HFFc6 (cell line): ENCODE measurements at regions not wholly inside any gene's neighbourhood (a gene's known extent, or its start where the extent isn't known, plus 50 kb on each side); places are given as distances from the start of the nearest gene placed in this dataset.

Source experiments
- DNase-seq: peaks from one replicate; pipeline ENCODE4 v3.0.0-alpha.2; 2018
- H3K27ac Mint-ChIP-seq: 2 replicates; pipeline ENCODE4 v1.8.0; 2020; ENCODE audit warnings: mild to moderate bottlenecking, mixed read lengths
- H3K27me3 Mint-ChIP-seq: 2 replicates; pipeline ENCODE4 v1.8.0; 2021; ENCODE audit warnings: mild to moderate bottlenecking, moderate library complexity, mixed read lengths; ENCODE audit not compliant: insufficient read depth
- H3K36me3 Mint-ChIP-seq: 2 replicates; pipeline ENCODE4 v1.8.0; 2021; ENCODE audit warnings: low read depth, mixed read lengths
- H3K4me1 Mint-ChIP-seq: 2 replicates; pipeline ENCODE4 v1.8.0; 2020; ENCODE audit warnings: low read depth, mixed read lengths
- H3K4me3 Mint-ChIP-seq: 2 replicates; pipeline ENCODE4 v1.8.0; 2020; ENCODE audit warnings: mild to moderate bottlenecking, moderate library complexity, mixed read lengths
- H3K9me3 Mint-ChIP-seq: 2 replicates; pipeline ENCODE4 v1.8.0; 2020; ENCODE audit warnings: mild to moderate bottlenecking, mixed read lengths
- TF ChIP-seq, protein P1 (sequence below): fragments of 200-600 bp; sonication (generic); IDR thresholded peaks from 2 replicates; pipeline ENCODE4 v1.5.0; 2021; ENCODE audit warnings: antibody characterized with exemption, mild to moderate bottlenecking

DNA sequence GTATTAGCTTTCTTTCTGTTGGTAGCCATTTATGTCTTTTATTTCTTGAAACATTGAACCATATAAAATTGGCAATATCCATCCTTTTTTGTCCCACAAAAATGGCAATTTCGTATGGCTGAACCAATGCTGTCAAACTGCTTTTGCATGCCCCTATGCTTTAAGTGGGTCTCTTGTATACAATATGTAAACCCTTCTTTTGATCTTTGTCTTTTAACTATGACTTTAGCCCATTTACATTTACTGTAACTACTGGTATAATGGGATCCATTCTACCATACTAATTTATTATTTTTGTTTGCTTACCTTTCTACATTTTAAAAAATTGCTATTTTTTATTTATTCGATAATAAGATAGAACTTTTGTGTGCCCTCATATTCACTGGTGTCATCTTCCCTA is 93.4 kb downstream of the TENT4A start:
- H3K27ac Mint-ChIP-seq: no peak overlapping the region
- H3K4me1 Mint-ChIP-seq: peaks cover 20% of the 10 kb centered on the region
- TF ChIP-seq, protein P1, sequence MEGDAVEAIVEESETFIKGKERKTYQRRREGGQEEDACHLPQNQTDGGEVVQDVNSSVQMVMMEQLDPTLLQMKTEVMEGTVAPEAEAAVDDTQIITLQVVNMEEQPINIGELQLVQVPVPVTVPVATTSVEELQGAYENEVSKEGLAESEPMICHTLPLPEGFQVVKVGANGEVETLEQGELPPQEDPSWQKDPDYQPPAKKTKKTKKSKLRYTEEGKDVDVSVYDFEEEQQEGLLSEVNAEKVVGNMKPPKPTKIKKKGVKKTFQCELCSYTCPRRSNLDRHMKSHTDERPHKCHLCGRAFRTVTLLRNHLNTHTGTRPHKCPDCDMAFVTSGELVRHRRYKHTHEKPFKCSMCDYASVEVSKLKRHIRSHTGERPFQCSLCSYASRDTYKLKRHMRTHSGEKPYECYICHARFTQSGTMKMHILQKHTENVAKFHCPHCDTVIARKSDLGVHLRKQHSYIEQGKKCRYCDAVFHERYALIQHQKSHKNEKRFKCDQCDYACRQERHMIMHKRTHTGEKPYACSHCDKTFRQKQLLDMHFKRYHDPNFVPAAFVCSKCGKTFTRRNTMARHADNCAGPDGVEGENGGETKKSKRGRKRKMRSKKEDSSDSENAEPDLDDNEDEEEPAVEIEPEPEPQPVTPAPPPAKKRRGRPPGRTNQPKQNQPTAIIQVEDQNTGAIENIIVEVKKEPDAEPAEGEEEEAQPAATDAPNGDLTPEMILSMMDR: no peak
- no peak overlapping the region for H3K4me3 Mint-ChIP-seq
- peaks cover 5% of the 10 kb centered on the region for H3K27me3 Mint-ChIP-seq
- peaks cover 6% of the 10 kb centered on the region for H3K9me3 Mint-ChIP-seq
- DNase-seq: no peak
- H3K36me3 Mint-ChIP-seq: no peaks in the 10 kb centered on the region

DNA sequence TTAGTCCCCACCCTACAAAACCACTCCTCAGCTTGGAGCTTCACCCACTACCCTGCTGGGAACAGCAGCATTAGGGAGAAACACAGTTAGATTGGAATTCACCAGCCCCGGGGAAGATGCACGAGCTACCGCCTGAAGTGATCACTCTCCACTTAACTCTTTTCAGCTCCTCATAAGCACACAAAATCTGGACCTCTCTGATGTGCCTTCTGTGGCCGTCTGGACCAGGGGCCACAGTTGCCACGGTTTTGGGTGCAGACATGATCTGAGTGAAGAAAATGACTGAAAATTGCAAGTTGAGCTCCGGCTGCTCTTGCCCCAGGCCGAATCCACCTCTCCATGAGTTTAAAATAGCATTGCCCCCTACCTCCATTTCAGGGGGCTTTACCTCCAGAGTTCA is 95.2 kb downstream of the TENT4A start:
- DNase-seq: no peak
- TF ChIP-seq, protein P1: no peak
- Mint-ChIP-seq H3K9me3 (peaks cover 6% of the 10 kb centered on the region), H3K27ac (no peak overlapping the region), H3K4me1 (peaks cover 20% of the 10 kb centered on the region), H3K27me3 (peaks cover 2% of the 10 kb centered on the region), H3K36me3 (no peaks in the 10 kb centered on the region), H3K4me3 (no peak overlapping the region)

DNA sequence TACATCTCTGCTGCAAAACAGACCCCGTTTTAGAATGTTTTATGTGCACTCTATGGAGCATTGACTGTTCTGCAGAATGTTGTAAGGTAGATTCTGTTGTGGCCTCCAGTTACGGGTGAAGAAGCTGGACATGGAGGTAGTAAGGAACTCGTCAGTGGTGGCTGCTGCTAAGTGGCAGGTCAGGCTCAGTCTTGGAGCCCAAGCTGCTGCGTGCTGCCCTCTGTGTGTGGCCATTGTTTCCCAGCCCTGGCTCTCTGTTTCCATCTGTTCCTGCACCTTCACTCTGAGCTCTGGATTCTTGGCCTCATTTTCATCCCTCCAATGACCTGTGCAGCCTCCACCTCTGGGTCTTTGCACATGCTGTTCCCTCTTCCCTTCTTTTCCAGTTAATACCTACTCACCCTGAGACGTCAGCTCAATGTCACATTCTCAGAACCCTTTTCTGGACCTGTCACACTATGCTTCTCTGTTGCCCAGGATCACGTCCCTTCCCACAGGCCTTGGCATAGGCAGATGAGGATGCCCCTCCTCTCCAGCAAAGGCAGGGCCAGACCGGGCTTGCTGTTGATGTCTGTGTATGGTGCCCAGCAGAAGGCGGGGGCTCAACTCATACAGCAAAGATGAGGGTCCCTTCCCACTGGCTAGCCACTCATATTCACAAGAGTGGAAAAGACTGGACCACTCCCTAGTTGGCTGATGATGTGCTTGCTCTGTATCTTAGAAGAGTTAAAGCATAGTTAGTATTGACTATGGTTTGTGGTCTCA is 97.6 kb downstream of the TENT4A start:
- Mint-ChIP-seq H3K4me1 (no peaks in the 10 kb centered on the region), H3K27ac (no peak overlapping the region), H3K9me3 (peaks cover 6% of the 10 kb centered on the region), H3K27me3 (peaks cover 9% of the 10 kb centered on the region), H3K36me3 (no peaks in the 10 kb centered on the region), H3K4me3 (no peak overlapping the region)
- TF ChIP-seq, protein P1: no peak
- DNase-seq: no peak

DNA sequence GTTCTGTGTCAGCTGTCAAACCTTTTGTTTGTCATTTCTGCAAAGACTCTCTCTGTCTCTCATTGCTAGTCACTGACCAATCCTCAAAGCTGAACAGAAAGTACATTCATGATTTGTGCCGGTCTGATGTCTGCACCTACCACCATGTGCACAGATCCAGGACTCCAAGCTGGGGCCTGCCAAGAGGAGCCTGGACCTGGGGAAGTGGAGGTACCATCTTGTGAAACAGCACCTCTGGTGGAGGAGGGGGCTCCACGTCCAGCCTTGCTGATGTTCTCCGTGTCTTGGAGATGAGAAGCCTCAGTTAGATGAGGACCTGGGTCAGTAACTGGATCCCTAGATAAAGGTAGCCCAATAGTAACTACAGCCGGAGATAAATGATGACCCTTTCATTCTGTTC is 98.9 kb downstream of the TENT4A start:
- H3K9me3 Mint-ChIP-seq: no peaks in the 10 kb centered on the region; the same call in 1 of the 2 replicates
- DNase-seq: no peak
- TF ChIP-seq, protein P1: no peak
- no peak overlapping the region for H3K27ac Mint-ChIP-seq
- H3K4me3 Mint-ChIP-seq: no peak overlapping the region
- H3K27me3 Mint-ChIP-seq: peaks cover 11% of the 10 kb centered on the region
- no peaks in the 10 kb centered on the region for H3K4me1 Mint-ChIP-seq
- no peaks in the 10 kb centered on the region for H3K36me3 Mint-ChIP-seq

DNA sequence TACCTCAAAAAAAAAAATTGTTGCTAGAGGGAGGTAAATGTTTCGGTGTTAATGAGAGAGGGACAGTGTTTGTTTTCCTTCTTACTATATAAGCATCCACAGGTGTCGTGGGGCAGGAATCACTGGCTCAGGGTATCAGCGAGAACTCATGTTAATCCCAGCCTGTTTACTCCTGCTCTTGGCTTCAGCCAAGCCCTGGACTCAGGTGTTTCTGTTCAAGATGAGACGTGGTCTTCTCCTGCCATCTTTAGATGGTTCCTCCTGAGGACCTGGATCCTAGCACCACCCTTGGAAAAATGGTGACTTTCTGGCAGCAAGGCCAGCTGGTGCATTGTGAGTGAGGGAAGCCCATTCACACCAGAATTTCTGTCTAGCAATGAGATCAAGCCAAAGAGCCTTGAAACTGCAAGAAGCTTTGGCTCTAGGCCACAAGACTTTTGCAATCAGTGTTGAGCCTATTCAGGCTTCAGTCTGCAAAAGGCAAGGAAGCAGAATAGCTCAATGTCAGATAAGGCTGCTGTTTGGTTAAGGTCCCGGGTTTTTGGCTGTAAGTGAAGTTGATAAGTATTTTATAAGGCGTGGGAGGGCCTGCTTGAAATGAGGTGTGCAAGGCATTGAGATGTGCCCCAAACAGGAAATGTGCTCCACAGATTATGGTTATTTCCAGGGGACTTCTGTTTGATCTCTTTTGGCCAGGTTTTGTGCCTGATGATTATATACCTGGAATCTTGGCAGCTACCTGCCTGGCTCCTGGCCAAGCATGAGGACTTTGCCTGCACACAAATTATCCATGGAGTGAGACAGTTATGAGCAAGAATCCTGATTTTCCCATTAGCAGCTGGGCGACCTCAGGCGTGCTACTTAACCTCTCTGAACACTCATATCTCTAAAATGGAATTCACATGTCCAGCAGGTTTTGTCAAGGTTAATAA is 99.8 kb downstream of the TENT4A start:
- no peaks in the 10 kb centered on the region; the same call in 1 of the 2 replicates for H3K9me3 Mint-ChIP-seq
- no peak for DNase-seq
- no peak overlapping the region for H3K4me3 Mint-ChIP-seq
- no peaks in the 10 kb centered on the region for H3K36me3 Mint-ChIP-seq
- H3K27ac Mint-ChIP-seq: no peak overlapping the region
- no peaks in the 10 kb centered on the region for H3K4me1 Mint-ChIP-seq
- H3K27me3 Mint-ChIP-seq: peaks cover 11% of the 10 kb centered on the region
- TF ChIP-seq, protein P1: no peak
